HG03097 (cell line): ENCODE measurements at regions not wholly inside any gene's neighbourhood (a gene's known extent, or its start where the extent isn't known, plus 50 kb on each side); places are given as distances from the start of the nearest gene placed in this dataset.

Experiments used
- ATAC-seq: cut with Tn5 transposase; IDR thresholded peaks from one replicate; pipeline ENCODE4 v1.9.1; 2021; ENCODE audit not compliant: unreplicated experiment, low FRiP score

- no peak for ATAC-seq
These were observed 55.5 kb upstream of the SLC8A1 start for GRCh38 chr2:40507432-40507831.

- no peak for ATAC-seq
These were observed 58.4 kb upstream of the SLC8A1 start for GRCh38 chr2:40510304-40510703.

GRCh38 chr2:40511661-40512213 lies 59.8 kb upstream of the SLC8A1 start:
- ATAC-seq, result no peak

DNA sequence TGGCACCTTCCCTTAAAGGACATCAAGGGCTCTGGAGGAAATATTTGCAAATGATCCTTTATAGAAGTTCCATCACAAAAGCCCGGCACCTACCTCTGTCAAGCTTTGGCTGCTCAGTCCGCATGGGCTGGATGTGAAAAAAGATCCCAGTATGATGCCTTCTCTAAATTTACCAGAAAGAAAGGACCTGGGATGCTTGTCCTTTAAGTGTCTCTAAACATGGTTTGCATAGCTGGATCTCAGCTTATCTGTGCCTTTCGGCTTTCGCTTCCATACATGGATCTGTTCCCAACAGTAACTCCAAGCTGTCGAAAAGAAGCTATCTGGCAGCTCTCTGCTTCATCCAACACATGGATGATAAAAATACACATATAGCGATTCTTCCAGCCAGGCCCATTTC lies 60.4 kb upstream of the SLC8A1 start:
- no peak for ATAC-seq

DNA sequence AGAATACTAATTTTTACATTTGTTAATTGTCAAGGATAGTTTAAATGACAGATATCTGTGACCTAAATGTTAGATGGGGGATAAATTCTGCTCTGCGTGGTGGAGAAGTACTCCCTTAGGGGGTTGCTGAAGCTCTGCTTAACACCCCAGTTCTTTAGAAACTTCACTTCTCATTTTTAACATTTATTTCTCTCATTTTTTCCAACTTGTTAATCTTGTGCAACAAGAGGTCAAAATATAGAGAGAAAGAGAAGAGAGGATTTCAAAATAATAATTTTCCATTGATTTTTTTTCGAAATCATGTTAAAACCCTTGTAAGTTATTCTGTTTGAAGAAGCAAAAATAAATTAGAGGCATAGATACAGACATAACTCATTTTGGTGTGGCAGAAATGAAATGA lies 61.3 kb upstream of the SLC8A1 start:
- ATAC-seq, result no peak

DNA sequence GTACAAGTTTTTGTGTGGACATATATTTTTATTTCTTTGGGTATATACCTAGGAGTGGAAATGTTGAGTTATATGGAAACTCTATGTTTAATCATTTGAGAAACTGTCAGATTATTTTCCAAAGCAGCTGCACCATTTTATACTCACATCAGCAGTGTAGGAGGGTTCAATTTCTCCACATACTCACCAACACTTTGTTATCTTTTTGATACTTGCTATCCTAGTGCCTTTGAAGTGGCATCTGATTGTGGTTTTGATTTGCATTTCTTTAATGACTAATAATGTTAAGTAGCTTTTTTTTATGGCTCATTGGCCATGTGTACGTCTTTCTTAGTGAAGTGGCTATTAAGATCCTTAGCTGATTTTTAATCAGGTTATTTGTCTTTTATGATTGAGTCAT lies 64.7 kb upstream of the SLC8A1 start:
- ATAC-seq, result no peak

GRCh38 chr2:40528564-40528963 lies 76.7 kb upstream of the SLC8A1 start:
- no peak for ATAC-seq

DNA sequence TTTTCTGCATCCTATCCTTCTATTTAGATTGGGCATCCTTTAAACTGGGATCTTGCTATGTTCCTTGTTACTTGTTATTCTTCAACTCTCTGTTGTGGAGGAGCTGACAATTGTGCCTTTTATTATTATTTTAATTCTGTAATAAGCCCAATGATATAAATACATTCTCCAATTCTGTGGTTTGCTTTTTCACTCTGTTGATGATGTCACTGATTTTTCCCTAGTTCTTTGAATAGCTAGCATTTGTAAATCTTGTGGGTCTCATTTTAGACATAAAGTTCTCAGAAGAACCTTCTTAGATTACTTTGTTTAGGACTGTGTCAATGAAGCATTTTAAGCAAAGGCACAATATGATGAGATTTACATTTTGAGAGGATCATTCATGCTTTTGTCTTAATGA lies 79.5 kb upstream of the SLC8A1 start:
- no peak for ATAC-seq

DNA sequence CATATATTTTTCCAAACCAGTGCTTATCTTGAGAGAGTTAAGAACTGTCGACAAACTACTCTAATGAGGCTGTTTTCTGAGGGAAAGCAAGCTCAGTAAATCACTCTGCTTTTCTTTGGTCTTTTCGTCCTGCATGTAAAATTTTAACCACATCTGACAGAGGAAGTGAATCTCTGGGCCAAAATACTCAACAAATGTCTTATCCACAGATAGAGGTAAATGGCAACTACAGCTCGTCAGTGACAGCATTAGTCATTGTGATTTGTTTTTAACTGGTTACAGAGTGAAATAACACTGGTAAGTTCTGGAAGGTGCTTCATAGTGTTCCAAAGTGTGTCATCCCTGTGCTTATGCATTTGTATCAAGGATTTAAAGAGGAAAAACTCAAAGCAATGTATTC lies 82.6 kb upstream of the SLC8A1 start:
- ATAC-seq, result no peak

GRCh38 chr2:40535972-40536371 lies 84.1 kb upstream of the SLC8A1 start:
- ATAC-seq, result no peak

- no peak for ATAC-seq
These were observed 88.1 kb upstream of the SLC8A1 start for GRCh38 chr2:40540026-40540425.

- ATAC-seq, result no peak
These were observed 91.5 kb upstream of the SLC8A1 start for GRCh38 chr2:40543381-40543780.

DNA sequence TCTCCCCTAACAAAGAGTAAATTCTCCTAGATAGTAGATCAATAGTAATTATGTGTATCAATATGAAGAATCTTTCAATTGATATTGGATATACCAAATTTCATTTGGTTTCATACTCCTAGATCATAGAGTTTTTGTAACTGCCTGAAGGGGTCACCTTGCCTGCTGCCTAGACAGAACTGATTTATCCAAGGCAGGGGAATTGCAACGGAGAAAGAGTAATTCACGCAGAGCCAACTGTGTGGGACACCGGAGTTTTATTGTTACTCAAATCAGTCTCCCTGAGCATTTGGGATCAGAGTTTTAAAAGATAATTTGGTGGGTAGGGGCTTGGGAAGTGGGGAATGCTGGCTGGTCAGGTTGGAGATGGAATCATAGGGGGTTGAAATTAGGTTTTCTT lies 92.2 kb upstream of the SLC8A1 start:
- no peak for ATAC-seq

DNA sequence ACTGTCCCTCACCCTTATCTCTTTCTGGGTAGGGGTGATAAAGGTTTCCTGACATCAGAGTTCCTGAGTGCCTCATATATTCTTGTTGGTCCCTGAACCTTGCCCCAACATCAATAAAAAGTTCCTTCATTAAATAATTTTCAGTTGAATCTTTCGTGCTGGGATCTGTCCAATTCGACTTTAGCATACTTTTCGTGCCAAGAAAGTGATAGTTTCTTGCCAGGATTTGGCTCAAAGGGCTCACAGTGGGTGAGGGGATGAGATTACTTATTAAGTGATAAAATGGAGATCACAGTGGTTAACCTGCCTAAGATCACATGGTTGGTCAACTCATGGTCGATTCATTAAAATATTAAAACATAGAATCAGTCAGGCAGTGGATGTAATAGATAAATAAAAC lies 93.8 kb upstream of the SLC8A1 start:
- no peak for ATAC-seq

GRCh38 chr2:40546439-40547191 lies 94.7 kb upstream of the SLC8A1 start:
- ATAC-seq, result no peak

DNA sequence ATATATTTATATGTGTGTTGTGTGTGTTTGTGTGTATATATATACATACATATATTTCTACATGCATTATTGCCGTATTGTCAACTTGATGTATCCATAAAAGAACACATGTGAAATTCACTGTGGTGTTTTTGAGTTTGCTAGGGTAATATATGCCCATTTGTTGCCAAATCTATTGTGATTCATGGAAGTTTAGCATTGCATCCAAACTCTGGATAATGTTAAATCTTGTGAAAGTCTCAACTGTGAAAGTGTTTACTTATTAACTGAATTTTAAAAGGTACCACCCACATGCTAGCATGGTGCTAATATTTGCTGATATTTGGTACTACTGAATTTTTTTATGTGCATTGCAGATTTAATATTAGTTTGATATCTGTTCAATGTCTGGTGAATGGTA lies 96.6 kb upstream of the SLC8A1 start:
- ATAC-seq, result no peak

DNA sequence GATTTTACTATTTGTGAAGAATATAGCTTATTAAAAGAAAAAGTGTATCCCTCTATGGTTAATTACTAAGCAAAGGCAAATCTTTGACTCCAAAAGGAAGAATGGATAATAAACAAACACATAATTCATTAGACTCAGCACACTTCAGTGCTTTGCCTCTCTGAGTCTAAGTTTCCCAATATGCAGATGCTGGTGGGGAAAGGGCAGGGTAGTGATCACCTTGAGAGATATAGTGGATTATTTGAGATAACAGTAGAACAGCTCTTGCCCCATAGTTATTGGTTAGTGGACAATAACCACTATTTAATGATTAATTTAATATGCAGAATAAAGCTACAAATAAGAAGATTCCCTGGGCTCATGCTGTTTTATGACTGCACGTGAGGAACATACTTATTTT lies 98.2 kb upstream of the SLC8A1 start:
- ATAC-seq, result no peak

GRCh38 chr2:40551081-40551480 lies 99.2 kb upstream of the SLC8A1 start:
- ATAC-seq, result no peak

DNA sequence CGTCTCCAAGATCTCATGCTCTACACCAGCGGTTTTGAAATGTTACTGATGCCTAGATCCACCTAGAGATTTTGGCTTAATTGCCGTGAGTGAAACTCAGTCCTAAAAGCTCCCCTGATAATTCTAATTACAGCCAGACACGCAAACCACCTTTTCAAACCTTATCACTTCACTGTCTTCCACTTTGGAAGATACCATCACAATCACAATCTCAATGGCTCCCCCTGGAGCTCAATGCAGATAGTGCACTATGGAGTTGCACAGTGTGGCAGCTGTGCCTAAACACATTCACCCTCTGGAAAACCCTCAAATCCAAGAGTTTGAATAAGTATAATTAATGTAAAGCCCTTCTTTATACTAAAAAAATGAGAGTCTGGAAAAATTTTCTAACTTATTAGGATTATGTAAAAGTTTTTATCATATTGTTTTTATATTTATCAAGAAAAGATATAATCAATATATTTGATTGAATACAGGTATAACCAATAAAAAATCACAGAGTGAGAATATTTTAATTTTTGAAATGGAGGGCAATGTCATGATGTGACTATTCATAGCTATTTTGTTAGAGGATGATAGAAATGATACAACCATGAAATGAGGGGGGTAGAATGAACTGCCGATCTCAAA lies 102.9 kb upstream of the SLC8A1 start:
- no peak for ATAC-seq

DNA sequence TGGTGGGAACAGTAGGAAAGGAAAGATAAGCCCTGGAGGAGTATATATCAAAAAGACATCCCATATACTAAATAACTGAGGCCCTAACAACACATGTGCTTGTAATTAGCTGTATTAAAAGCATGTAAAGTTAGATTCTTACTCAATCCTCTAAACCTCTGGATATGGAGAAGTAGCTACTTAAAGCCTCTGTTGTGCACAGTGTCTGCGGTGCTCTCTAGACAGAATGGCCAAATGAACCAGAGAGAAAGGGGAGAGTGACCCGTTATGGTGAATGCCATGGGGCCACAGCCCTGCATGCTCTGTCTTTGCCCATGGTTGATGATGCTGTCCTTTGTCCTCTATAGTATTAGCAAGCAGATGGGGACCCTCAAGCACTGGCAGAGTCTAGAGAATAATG lies 104.4 kb upstream of the SLC8A1 start:
- ATAC-seq, result no peak

DNA sequence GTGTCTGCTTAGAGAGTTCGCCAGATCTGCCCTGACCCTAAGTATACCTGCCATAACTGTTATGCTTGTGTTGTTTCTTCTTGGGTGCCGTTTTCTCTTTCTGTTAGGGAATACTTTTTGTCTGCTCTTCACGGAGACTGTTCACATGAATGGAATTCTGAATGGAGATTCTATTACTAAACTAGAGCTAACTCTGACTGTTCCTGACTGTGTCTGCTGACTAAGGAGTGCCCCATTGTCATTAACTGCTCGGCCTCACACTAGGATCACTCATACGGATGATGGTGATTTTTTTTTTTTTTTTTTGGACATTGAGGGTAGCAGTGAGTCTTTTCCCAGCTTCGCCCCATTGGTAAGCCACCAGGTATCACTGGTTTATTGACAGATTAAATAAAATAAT lies 104.8 kb upstream of the SLC8A1 start:
- no peak for ATAC-seq

DNA sequence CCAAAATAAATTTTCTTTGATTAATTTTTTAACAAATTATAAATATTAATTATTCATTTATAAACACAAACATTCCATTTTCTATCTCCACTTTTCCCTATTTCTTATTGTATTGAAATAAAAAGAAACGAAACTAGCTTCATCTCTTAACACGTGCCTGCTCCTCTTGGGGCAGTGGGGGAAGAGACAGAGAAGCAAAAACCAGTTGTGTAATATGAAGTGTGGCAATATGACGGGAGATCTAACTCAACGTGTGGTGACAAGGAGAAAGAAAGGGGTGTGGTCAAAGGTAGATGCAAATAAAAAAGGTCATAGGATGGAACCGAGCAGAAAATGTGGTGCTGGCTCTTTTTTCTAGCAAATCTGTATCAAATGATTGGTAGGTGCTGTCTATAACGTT lies 106.9 kb upstream of the SLC8A1 start:
- no peak for ATAC-seq
